BE2C (cell line): ENCODE measurements at regions not wholly inside any gene's neighbourhood (a gene's known extent, or its start where the extent isn't known, plus 50 kb on each side); places are given as distances from the start of the nearest gene placed in this dataset.

ENCODE experiments used
- DNase-seq: peaks from one replicate; pipeline ENCODE4 v3.0.0-alpha.2; 2020
- H3K27me3 ChIP-seq: fragments of 250-450 bp; sonication (Bioruptor Pico); 2 replicates; pipeline ENCODE4 v1.5.1; 2020; ENCODE audit warnings: mild to moderate bottlenecking
- H3K36me3 ChIP-seq: fragments of 250-450 bp; sonication (Bioruptor Pico); 2 replicates; pipeline ENCODE4 v1.5.1; 2020; ENCODE audit warnings: mild to moderate bottlenecking
- H3K4me1 ChIP-seq: fragments of 250-450 bp; sonication (Bioruptor Pico); 2 replicates; pipeline ENCODE4 v1.5.1; 2020
- H3K4me3 ChIP-seq: 2 replicates; pipeline ENCODE4 v1.5.1; 2011; ENCODE audit warnings: low read depth, low read length
- H3K9me3 ChIP-seq: fragments of 250-450 bp; sonication (Bioruptor Pico); 2 replicates; pipeline ENCODE4 v1.5.1; 2020
- TF ChIP-seq, protein P1 (sequence below): IDR thresholded peaks from 2 replicates; pipeline ENCODE4 v1.5.1; 2012; ENCODE audit warnings: mild to moderate bottlenecking, low read depth, low read length

- Histone ChIP-seq H3K4me1 (peaks cover 6% of the 10 kb centered on the region), H3K36me3 (no peaks in the 10 kb centered on the region), H3K4me3 (no peak overlapping the region), H3K27me3 (no peaks in the 10 kb centered on the region), H3K9me3 (no peaks in the 10 kb centered on the region)
- TF ChIP-seq, protein P1, sequence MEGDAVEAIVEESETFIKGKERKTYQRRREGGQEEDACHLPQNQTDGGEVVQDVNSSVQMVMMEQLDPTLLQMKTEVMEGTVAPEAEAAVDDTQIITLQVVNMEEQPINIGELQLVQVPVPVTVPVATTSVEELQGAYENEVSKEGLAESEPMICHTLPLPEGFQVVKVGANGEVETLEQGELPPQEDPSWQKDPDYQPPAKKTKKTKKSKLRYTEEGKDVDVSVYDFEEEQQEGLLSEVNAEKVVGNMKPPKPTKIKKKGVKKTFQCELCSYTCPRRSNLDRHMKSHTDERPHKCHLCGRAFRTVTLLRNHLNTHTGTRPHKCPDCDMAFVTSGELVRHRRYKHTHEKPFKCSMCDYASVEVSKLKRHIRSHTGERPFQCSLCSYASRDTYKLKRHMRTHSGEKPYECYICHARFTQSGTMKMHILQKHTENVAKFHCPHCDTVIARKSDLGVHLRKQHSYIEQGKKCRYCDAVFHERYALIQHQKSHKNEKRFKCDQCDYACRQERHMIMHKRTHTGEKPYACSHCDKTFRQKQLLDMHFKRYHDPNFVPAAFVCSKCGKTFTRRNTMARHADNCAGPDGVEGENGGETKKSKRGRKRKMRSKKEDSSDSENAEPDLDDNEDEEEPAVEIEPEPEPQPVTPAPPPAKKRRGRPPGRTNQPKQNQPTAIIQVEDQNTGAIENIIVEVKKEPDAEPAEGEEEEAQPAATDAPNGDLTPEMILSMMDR = no peak
- no peak for DNase-seq
These were observed 307.5 kb downstream of the DHX35 start for GRCh38 chr20:39269493-39270217.

DNA sequence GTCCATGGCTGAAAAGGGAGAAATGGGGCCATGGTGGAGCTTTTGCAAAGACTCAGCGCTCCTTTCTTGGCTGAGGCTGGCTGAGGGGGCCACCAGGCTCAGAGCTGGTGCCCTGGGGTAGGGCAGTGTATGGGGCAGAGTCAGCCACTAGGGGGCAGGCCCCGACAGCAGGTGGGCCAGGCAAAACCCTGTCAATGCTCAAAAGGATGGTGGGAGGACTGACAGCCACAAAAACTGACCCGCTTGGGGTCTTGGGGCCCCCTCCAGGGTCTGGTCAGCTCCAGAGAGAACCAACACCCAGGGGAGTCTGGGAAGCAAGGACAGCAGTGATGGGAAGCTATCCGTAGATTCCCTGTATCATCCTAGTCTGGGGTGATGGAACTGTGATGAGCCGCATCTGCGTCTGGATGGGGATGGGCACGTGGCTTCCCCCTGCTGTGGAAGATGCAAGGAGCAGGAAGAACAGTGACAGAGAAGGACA, 306.9 kb downstream of the DHX35 start:
- H3K4me1 ChIP-seq = peaks cover 6% of the 10 kb centered on the region
- no peak overlapping the region for H3K4me3 ChIP-seq
- TF ChIP-seq, protein P1 = peak; percentile 95
- no peaks in the 10 kb centered on the region for H3K9me3 ChIP-seq
- H3K27me3 ChIP-seq = no peaks in the 10 kb centered on the region
- DNase-seq = peak; percentile 81
- H3K36me3 ChIP-seq = no peaks in the 10 kb centered on the region

DNA sequence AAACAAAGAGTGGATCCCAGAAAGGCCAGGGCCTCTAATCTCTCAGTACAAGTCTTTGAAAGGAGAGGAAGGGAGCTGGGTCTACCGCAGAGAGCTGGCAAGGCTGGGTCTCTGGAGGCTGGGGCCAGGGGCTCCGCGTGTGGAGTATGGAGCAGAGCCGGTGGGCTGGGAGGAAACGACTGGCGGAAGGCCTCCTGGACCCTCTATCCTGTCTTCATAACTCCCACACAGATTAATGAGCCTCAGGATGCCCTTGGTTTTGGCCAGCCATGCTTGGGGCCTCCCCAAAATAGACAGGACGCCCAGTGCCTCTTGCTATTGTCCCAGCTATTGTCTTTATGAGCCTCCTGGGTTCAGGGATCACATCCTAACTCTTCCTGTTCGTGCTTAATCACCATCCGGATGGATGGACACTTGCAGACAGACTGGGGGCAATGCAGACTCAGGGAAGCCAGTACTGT, 306.4 kb downstream of the DHX35 start:
- no peaks in the 10 kb centered on the region for H3K9me3 ChIP-seq
- H3K4me3 ChIP-seq = no peak overlapping the region
- TF ChIP-seq, protein P1 = no peak
- peaks cover 6% of the 10 kb centered on the region for H3K4me1 ChIP-seq
- DNase-seq = no peak
- H3K27me3 ChIP-seq = no peaks in the 10 kb centered on the region
- H3K36me3 ChIP-seq = no peaks in the 10 kb centered on the region

DNA sequence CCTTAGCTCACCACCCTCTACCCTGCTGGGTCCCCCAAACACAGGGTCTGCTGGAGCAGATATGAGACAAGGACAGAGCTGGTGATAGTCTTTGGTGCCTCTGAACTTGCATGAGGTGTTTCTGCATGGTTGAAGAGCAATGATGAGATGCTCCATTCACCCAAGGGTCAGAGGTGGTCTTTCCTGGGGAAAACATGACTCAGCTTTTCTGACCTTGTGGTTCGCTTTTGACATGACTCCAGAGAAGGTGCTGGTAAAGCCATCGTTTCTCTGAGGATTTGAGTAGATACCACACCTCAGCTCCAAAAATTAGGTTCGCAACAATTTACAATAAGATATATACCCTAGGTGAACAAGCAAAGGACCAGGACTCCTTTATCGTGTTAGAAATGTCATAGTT, 304.8 kb downstream of the DHX35 start:
- DNase-seq = no peak
- TF ChIP-seq, protein P1 = no peak
- Histone ChIP-seq H3K4me1 (peaks cover 6% of the 10 kb centered on the region), H3K9me3 (no peaks in the 10 kb centered on the region), H3K4me3 (no peak overlapping the region), H3K36me3 (no peaks in the 10 kb centered on the region), H3K27me3 (no peaks in the 10 kb centered on the region)

DNA sequence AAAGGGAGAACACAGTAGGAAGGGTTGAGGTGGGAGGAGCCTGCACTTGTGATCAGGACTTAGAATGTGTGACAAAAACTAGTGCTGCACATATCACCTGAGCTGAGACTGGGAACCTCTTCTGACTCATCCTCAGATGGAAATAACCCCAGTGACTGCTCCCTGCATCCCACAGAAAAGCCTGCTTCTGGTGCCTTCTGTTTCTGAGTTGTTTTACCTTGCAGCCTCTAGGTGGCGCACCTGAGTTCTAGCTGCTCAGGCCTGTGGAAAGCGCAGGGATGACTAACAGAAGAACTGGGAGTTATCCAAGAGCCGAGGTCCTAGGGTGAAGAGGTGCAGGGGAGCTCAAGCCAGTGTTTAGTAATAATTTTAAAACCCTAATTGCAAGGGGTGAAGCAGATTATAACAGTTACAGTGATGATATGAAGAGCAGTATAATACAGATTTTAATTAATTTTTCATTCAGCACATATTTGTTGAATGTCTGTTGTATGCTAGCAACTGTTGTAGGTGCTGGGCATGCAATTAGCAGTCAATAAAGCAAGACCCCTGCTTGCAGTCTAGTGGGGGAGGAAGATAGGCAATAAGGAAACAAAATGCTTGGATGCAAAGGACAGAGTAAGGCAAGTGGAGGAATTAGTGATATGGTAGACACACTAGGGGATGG, 302.5 kb downstream of the DHX35 start:
- DNase-seq = peak; percentile 71
- H3K27me3 ChIP-seq = no peaks in the 10 kb centered on the region
- H3K4me1 ChIP-seq = peaks cover 11% of the 10 kb centered on the region
- H3K36me3 ChIP-seq = no peaks in the 10 kb centered on the region
- TF ChIP-seq, protein P1 = peak; percentile 98
- H3K4me3 ChIP-seq = no peak overlapping the region
- no peaks in the 10 kb centered on the region for H3K9me3 ChIP-seq

DNA sequence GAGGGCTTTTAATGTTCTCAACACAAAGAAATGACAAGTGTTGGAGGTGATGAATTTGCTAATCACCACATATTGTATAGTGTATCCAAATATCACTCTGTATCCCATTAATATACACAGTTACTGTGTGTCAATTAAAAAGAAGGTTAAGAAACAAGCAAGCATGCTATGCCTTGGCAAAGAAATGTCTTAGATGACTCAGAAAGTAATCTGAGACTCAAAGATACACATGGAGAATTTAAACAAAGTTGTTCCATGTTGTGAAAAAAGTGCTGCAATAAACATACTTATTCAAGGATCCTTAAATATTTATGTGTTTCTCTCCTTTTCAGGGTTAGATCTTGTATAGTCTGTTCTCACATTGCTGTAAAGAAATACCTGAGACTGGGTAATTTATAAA, 300.9 kb downstream of the DHX35 start:
- no peak for DNase-seq
- no peaks in the 10 kb centered on the region for H3K36me3 ChIP-seq
- H3K4me1 ChIP-seq = peaks cover 16% of the 10 kb centered on the region
- no peak overlapping the region for H3K4me3 ChIP-seq
- TF ChIP-seq, protein P1 = no peak
- H3K9me3 ChIP-seq = no peaks in the 10 kb centered on the region
- H3K27me3 ChIP-seq = no peaks in the 10 kb centered on the region
